Dendritic cell treated with granulocyte-macrophage colony-stimulating factor and Interleukin-4, amounts not matched to agents 40 ng/mL and 50 ng/mL, for 4 days (primary cell): ENCODE measurements at regions not wholly inside any gene's neighbourhood (a gene's known extent, or its start where the extent isn't known, plus 50 kb on each side); places are given as distances from the start of the nearest gene placed in this dataset.

Experiments used
- H3K27ac Mint-ChIP-seq: one replicate; pipeline ENCODE4 v1.8.0; 2022; ENCODE audit warnings: mild to moderate bottlenecking, mixed read lengths
- H3K27me3 Mint-ChIP-seq: one replicate; pipeline ENCODE4 v1.8.0; 2022; ENCODE audit warnings: mild to moderate bottlenecking, mixed read lengths
- H3K36me3 Mint-ChIP-seq: one replicate; pipeline ENCODE4 v1.8.0; 2022; ENCODE audit warnings: low read depth, mixed read lengths
- H3K4me1 Mint-ChIP-seq: one replicate; pipeline ENCODE4 v1.8.0; 2022; ENCODE audit warnings: low read depth, mixed read lengths
- H3K4me3 Mint-ChIP-seq: one replicate; pipeline ENCODE4 v1.8.0; 2022; ENCODE audit warnings: mild to moderate bottlenecking, moderate library complexity, mixed read lengths
- H3K9me3 Mint-ChIP-seq: one replicate; pipeline ENCODE4 v1.8.0; 2022; ENCODE audit warnings: mixed read lengths
- intact Hi-C: fragments of 100-400 bp; cut with micrococcal nuclease; formaldehyde crosslinking; loops from one replicate; pipeline ENCODE4 v1.15.0; 2022

GRCh38 chr18:67007085-67007484 lies 403.2 kb upstream of the CDH19 start:
- Mint-ChIP-seq H3K36me3 (no peaks in the 10 kb centered on the region), H3K9me3 (no peaks in the 10 kb centered on the region), H3K4me1 (no peaks in the 10 kb centered on the region), H3K27ac (no peak overlapping the region), H3K27me3 (no peaks in the 10 kb centered on the region), H3K4me3 (no peak overlapping the region)
- intact Hi-C loops = no loop called here

- no peak overlapping the region for H3K27ac Mint-ChIP-seq
- no peaks in the 10 kb centered on the region for H3K4me1 Mint-ChIP-seq
- no peaks in the 10 kb centered on the region for H3K9me3 Mint-ChIP-seq
- H3K27me3 Mint-ChIP-seq = no peaks in the 10 kb centered on the region
- intact Hi-C loops = no loop called here
- H3K36me3 Mint-ChIP-seq = no peaks in the 10 kb centered on the region
- H3K4me3 Mint-ChIP-seq = no peak overlapping the region
Measured at GRCh38 chr18:67001052-67001451, 397.2 kb upstream of the CDH19 start.

- Mint-ChIP-seq H3K9me3 (no peaks in the 10 kb centered on the region), H3K27ac (no peak overlapping the region), H3K27me3 (no peaks in the 10 kb centered on the region), H3K4me3 (no peak overlapping the region), H3K4me1 (no peaks in the 10 kb centered on the region), H3K36me3 (no peaks in the 10 kb centered on the region)
- intact Hi-C loops = no loop called here
Measured at GRCh38 chr18:66999003-66999402, 395.1 kb upstream of the CDH19 start.

- Mint-ChIP-seq H3K27me3 (no peaks in the 10 kb centered on the region), H3K9me3 (no peaks in the 10 kb centered on the region), H3K36me3 (no peaks in the 10 kb centered on the region), H3K4me1 (no peaks in the 10 kb centered on the region), H3K27ac (no peak overlapping the region), H3K4me3 (no peak overlapping the region)
- intact Hi-C loops = no loop called here
Measured at GRCh38 chr18:66995270-66995669, 391.4 kb upstream of the CDH19 start.

- no peaks in the 10 kb centered on the region for H3K4me1 Mint-ChIP-seq
- no peaks in the 10 kb centered on the region for H3K36me3 Mint-ChIP-seq
- no peak overlapping the region for H3K4me3 Mint-ChIP-seq
- no peaks in the 10 kb centered on the region for H3K27me3 Mint-ChIP-seq
- intact Hi-C loops = no loop called here
- no peaks in the 10 kb centered on the region for H3K9me3 Mint-ChIP-seq
- H3K27ac Mint-ChIP-seq = no peak overlapping the region
Measured at GRCh38 chr18:66994790-66995189, 390.9 kb upstream of the CDH19 start.

GRCh38 chr18:66993492-66993891 lies 389.6 kb upstream of the CDH19 start:
- intact Hi-C loops = no loop called here
- H3K36me3 Mint-ChIP-seq = no peaks in the 10 kb centered on the region

GRCh38 chr18:66990909-66991308 lies 387.0 kb upstream of the CDH19 start:
- intact Hi-C loops = no loop called here
- Mint-ChIP-seq H3K4me3 (no peak overlapping the region), H3K9me3 (no peaks in the 10 kb centered on the region), H3K27me3 (no peaks in the 10 kb centered on the region), H3K27ac (no peak overlapping the region), H3K4me1 (no peaks in the 10 kb centered on the region), H3K36me3 (no peaks in the 10 kb centered on the region)

More at GRCh38 chr18:66993492-66993891, 389.6 kb upstream of the CDH19 start:
- Mint-ChIP-seq H3K4me1 (no peaks in the 10 kb centered on the region), H3K9me3 (no peaks in the 10 kb centered on the region), H3K27me3 (no peaks in the 10 kb centered on the region), H3K27ac (no peak overlapping the region), H3K4me3 (no peak overlapping the region)

GRCh38 chr18:66979009-66979408 lies 375.1 kb upstream of the CDH19 start:
- Mint-ChIP-seq H3K36me3 (no peaks in the 10 kb centered on the region), H3K9me3 (no peaks in the 10 kb centered on the region), H3K27ac (no peak overlapping the region), H3K27me3 (no peaks in the 10 kb centered on the region), H3K4me1 (no peaks in the 10 kb centered on the region), H3K4me3 (no peak overlapping the region)
- intact Hi-C loops = no loop called here

- no peak overlapping the region for H3K4me3 Mint-ChIP-seq
- intact Hi-C loops = no loop called here
- no peak overlapping the region for H3K27ac Mint-ChIP-seq
- no peaks in the 10 kb centered on the region for H3K27me3 Mint-ChIP-seq
- no peaks in the 10 kb centered on the region for H3K9me3 Mint-ChIP-seq
- no peaks in the 10 kb centered on the region for H3K4me1 Mint-ChIP-seq
- H3K36me3 Mint-ChIP-seq = no peaks in the 10 kb centered on the region
Measured at GRCh38 chr18:66972681-66973080, 368.8 kb upstream of the CDH19 start.

- H3K4me3 Mint-ChIP-seq = no peak overlapping the region
- H3K36me3 Mint-ChIP-seq = no peaks in the 10 kb centered on the region
- H3K9me3 Mint-ChIP-seq = no peaks in the 10 kb centered on the region
- H3K27me3 Mint-ChIP-seq = no peaks in the 10 kb centered on the region
- intact Hi-C loops = no loop called here
- H3K4me1 Mint-ChIP-seq = no peaks in the 10 kb centered on the region
- H3K27ac Mint-ChIP-seq = no peak overlapping the region
Measured at GRCh38 chr18:66971960-66972359, 368.1 kb upstream of the CDH19 start.

GRCh38 chr18:66966171-66966570 lies 362.3 kb upstream of the CDH19 start:
- intact Hi-C loops = loop anchor here (10.0 kb wide), 1 partner anchor 59 kb away; no protein-coding TSS in a partner anchor
- no peaks in the 10 kb centered on the region for H3K9me3 Mint-ChIP-seq
- H3K4me3 Mint-ChIP-seq = no peak overlapping the region
- no peaks in the 10 kb centered on the region for H3K4me1 Mint-ChIP-seq
- no peaks in the 10 kb centered on the region for H3K27me3 Mint-ChIP-seq
- H3K27ac Mint-ChIP-seq = no peak overlapping the region
- H3K36me3 Mint-ChIP-seq = no peaks in the 10 kb centered on the region

- H3K4me1 Mint-ChIP-seq = no peaks in the 10 kb centered on the region
- intact Hi-C loops = no loop called here
- H3K27ac Mint-ChIP-seq = no peak overlapping the region
- H3K9me3 Mint-ChIP-seq = no peaks in the 10 kb centered on the region
- H3K27me3 Mint-ChIP-seq = no peaks in the 10 kb centered on the region
- no peak overlapping the region for H3K4me3 Mint-ChIP-seq
- H3K36me3 Mint-ChIP-seq = no peaks in the 10 kb centered on the region
Measured at GRCh38 chr18:66958309-66958708, 354.4 kb upstream of the CDH19 start.

- Mint-ChIP-seq H3K4me1 (no peaks in the 10 kb centered on the region), H3K4me3 (no peak overlapping the region), H3K9me3 (peaks cover 5% of the 10 kb centered on the region), H3K27ac (no peak overlapping the region), H3K36me3 (no peaks in the 10 kb centered on the region), H3K27me3 (no peaks in the 10 kb centered on the region)
- intact Hi-C loops = no loop called here
Measured at GRCh38 chr18:66951750-66952149, 347.9 kb upstream of the CDH19 start.

GRCh38 chr18:66949419-66949818 lies 345.5 kb upstream of the CDH19 start:
- intact Hi-C loops = no loop called here
- Mint-ChIP-seq H3K27ac (no peak overlapping the region), H3K27me3 (no peaks in the 10 kb centered on the region), H3K4me3 (no peak overlapping the region), H3K9me3 (peaks cover 5% of the 10 kb centered on the region), H3K4me1 (no peaks in the 10 kb centered on the region), H3K36me3 (no peaks in the 10 kb centered on the region)

- no peaks in the 10 kb centered on the region for H3K4me1 Mint-ChIP-seq
- intact Hi-C loops = no loop called here
- H3K4me3 Mint-ChIP-seq = no peak overlapping the region
- no peak overlapping the region for H3K27ac Mint-ChIP-seq
- H3K9me3 Mint-ChIP-seq = peaks cover 10% of the 10 kb centered on the region
- H3K36me3 Mint-ChIP-seq = no peaks in the 10 kb centered on the region
- no peaks in the 10 kb centered on the region for H3K27me3 Mint-ChIP-seq
Measured at GRCh38 chr18:66937546-66937945, 333.7 kb upstream of the CDH19 start.
